BJ (cell line): ENCODE measurements at regions not wholly inside any gene's neighbourhood (a gene's known extent, or its start where the extent isn't known, plus 50 kb on each side); places are given as distances from the start of the nearest gene placed in this dataset.

Experiments used
- CTCF ChIA-PET: fragments of 350-600 bp; formaldehyde crosslinking; extraction: SDS; loops from one replicate; lab custom pipeline; 2021; ENCODE audit warnings: antibody characterized with exemption, inconsistent platforms; lab: Yijun Ruan, JAX
- POLR2A ChIA-PET: fragments of 300-600 bp; sonication (Branson Sonifier 250); formaldehyde crosslinking; extraction: SDS; loops from one replicate; lab custom pipeline; 2021; ENCODE audit warnings: antibody characterized with exemption; lab: Charles Lee
- DNase-seq: peaks from one replicate; pipeline ENCODE4 v3.0.0-alpha.2; 2011; ENCODE audit warnings: low read depth
- H3K27me3 ChIP-seq: 2 replicates; pipeline ENCODE4 v1.6.0; 2011; ENCODE audit warnings: low read length; ENCODE audit not compliant: control insufficient read depth, insufficient read depth
- H3K36me3 ChIP-seq: 2 replicates; pipeline ENCODE4 v1.5.1; 2011; ENCODE audit warnings: low read length; ENCODE audit not compliant: control insufficient read depth, insufficient read depth
- H3K4me3 ChIP-seq: 2 replicates; pipeline ENCODE4 v1.5.1; 2011; ENCODE audit warnings: low read depth, mild to moderate bottlenecking, control low read depth, low read length
- TF ChIP-seq, protein P1 (sequence below): IDR thresholded peaks from 2 replicates; pipeline ENCODE4 v1.5.1; 2011; ENCODE audit warnings: low read depth, mild to moderate bottlenecking, control low read depth, inconsistent platforms, low read length, moderate library complexity; ENCODE audit not compliant: insufficient read depth

DNA sequence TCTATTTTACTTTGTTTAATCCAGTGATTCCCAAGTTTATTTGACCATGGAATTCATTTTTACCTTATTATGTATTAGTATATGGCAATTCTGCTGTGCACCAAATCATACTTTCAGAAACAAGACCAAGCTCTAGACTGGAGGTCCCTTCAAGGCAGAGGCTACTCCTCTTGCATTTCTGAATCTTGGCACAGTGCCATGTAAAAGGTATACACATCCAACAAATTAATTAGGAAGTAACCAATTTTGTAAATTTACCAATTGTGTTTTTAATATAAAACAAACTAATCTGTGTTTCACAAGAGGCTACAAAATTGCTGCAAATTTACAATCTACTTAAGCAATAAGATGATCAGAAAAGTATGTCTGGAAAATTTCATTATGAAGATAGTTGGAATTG, 712.2 kb upstream of the HS3ST1 start:
- TF ChIP-seq, protein P1, sequence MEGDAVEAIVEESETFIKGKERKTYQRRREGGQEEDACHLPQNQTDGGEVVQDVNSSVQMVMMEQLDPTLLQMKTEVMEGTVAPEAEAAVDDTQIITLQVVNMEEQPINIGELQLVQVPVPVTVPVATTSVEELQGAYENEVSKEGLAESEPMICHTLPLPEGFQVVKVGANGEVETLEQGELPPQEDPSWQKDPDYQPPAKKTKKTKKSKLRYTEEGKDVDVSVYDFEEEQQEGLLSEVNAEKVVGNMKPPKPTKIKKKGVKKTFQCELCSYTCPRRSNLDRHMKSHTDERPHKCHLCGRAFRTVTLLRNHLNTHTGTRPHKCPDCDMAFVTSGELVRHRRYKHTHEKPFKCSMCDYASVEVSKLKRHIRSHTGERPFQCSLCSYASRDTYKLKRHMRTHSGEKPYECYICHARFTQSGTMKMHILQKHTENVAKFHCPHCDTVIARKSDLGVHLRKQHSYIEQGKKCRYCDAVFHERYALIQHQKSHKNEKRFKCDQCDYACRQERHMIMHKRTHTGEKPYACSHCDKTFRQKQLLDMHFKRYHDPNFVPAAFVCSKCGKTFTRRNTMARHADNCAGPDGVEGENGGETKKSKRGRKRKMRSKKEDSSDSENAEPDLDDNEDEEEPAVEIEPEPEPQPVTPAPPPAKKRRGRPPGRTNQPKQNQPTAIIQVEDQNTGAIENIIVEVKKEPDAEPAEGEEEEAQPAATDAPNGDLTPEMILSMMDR: no peak
- POLR2A ChIA-PET: no interaction called here

DNA sequence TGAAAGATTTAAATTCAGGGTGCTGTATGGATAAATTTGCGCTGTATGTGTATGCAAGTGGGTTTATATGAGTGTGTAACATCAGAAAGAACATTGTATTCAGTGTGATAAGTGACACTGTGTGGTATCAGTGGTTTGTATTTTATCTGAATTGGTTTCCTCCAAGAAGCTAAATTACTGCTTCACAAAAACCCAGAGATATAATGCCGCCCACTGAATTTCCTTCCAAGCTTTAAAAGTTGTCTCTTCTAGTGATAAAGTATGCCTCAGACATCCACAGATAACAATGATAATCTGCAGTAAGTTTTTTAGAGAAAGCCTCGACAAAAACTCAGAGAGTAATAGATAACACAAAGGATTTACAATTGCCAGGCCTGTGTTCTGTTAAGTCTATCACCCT, 710.6 kb upstream of the HS3ST1 start:
- TF ChIP-seq, protein P1: no peak
- H3K4me3 ChIP-seq: no peak overlapping the region
- no peaks in the 10 kb centered on the region for H3K27me3 ChIP-seq
- CTCF ChIA-PET: interaction anchor here (0.6 kb wide), 1 partner anchor 24 kb away, joined by 3 read pairs; no protein-coding TSS in a partner anchor
- POLR2A ChIA-PET: no interaction called here
- no peaks in the 10 kb centered on the region for H3K36me3 ChIP-seq
- no peak for DNase-seq

More for the DNA sequence above, 712.2 kb upstream of the HS3ST1 start:
- Histone ChIP-seq H3K27me3 (no peaks in the 10 kb centered on the region), H3K4me3 (no peak overlapping the region), H3K36me3 (no peaks in the 10 kb centered on the region)
- no peak for DNase-seq
- CTCF ChIA-PET: no interaction called here

DNA sequence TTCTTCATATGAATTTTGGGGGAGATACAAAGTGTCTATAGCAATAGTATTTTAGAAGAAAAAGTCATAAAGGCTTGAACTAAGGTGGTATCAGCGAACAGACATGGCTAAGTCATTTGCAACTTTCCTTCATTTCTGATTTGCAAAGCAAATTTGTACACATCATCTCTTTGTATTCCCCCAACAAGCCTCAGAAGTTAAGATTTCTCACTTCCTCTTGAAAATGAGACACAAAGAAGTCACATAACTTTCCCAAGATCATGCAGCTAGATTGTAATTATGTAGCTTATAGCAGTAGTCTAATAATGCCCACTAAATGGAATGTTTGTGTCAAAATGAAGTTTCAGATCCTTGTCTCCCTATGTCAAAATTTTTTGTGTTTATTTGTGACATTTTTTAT, 709.8 kb upstream of the HS3ST1 start:
- DNase-seq: no peak
- no peaks in the 10 kb centered on the region for H3K36me3 ChIP-seq
- H3K4me3 ChIP-seq: no peak overlapping the region
- TF ChIP-seq, protein P1: no peak
- ChIA-PET CTCF (no interaction called here), POLR2A (no interaction called here)
- no peaks in the 10 kb centered on the region for H3K27me3 ChIP-seq

DNA sequence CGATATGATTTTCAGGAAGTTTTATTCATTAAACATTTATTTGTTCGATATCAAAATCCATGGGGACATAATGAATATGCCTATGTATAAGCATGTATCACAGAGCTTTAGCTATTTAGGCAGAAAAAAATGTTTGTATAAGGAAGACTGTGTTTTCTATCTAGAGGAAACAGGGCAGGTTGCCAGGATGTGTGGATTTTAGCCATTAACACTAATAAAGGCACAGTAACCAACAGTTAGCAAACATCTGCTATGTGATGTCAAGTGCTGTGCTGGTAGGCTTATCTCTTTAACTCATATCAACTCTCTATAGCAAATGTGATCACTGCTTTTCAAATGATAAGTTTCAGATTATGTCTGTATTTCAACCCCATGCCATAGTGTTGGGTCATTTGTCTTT, 708.9 kb upstream of the HS3ST1 start:
- TF ChIP-seq, protein P1: no peak
- DNase-seq: no peak
- POLR2A ChIA-PET: no interaction called here
- Histone ChIP-seq H3K27me3 (no peaks in the 10 kb centered on the region), H3K36me3 (no peaks in the 10 kb centered on the region), H3K4me3 (no peak overlapping the region)
- CTCF ChIA-PET: no interaction called here

DNA sequence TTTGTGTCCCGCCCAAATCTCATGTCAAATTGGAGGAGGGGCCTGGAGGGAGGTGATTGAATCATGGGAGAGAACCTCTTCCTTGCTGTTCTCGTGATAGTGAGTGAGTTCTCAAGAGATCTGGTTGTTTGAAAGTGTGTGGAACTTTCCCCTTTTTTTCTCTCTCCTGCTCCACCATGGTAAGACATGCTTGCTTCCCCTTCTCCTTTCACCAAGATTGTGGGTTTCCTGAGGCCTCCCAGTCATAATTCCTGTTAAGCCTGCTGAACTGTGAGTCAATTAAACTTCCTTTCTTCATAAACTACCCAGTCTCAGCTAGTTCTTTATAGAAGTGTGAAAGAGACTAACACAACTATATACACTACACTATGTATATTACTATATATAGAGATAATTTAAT, 697.8 kb upstream of the HS3ST1 start:
- no peak for DNase-seq
- ChIA-PET POLR2A (no interaction called here), CTCF (no interaction called here)
- Histone ChIP-seq H3K4me3 (no peak overlapping the region), H3K27me3 (no peaks in the 10 kb centered on the region), H3K36me3 (no peaks in the 10 kb centered on the region)
- TF ChIP-seq, protein P1: no peak
